Epidermal melanocyte (primary cell): ENCODE measurements at regions not wholly inside any gene's neighbourhood (a gene's known extent, or its start where the extent isn't known, plus 50 kb on each side); places are given as distances from the start of the nearest gene placed in this dataset.

Experiments used
- DNase-seq: peaks from one replicate; pipeline ENCODE4 v3.0.0; 2011; ENCODE audit warnings: low spot score; ENCODE audit not compliant: insufficient read length

GRCh38 chr12:77364400-77364799 lies 299.0 kb upstream of the E2F7 start:
- no peak for DNase-seq

DNA sequence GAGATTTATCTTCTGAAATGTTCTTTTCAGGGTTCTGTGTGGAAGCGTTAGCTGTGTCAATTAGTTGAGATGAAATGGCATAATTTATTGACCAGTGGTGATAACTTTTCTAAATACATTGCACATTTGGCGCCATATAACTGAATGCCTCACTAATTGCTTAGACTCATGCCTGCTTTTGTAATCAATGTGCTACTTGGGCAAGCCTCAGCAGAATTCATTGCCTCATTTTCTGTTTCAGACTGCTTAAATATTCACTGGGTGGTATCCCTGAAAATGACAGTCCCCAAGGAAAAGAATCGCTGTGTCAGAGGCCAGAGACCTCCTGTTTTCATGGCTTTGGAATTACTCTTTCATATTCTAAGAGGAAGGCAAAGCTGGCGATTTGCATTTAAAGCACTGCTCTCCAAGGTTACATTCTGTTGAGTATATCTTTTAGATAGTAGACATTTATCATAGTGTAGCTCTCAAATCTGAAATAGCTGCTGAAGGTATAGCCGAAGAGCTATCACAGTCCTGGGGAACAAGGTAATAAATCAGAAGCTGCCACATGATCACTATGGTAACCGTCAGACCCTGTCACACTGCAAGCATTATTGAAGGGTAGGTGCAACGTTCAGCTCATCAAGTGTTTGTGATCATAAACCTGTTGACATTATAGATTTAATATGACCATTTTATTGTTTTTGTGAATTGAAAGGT lies 297.3 kb upstream of the E2F7 start:
- DNase-seq = no peak

DNA sequence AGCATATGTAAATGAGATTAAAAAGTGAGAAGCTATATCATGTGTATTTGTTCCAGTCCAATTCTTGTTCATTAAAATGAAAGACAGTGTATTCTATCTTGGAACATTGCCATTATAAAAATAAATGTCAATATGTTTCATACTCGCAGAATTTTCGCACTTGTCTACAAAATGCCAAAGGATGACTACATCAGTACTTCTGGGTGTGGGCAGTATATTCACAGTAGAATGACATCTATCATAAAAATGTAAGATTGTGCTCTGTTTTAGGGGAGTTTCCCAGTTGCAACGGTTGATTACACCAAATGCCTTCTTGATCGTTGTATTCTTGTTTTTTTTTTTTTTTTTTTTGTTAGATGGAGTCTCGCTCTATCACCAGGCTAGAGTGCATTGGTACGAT lies 292.3 kb upstream of the E2F7 start:
- DNase-seq = no peak

DNA sequence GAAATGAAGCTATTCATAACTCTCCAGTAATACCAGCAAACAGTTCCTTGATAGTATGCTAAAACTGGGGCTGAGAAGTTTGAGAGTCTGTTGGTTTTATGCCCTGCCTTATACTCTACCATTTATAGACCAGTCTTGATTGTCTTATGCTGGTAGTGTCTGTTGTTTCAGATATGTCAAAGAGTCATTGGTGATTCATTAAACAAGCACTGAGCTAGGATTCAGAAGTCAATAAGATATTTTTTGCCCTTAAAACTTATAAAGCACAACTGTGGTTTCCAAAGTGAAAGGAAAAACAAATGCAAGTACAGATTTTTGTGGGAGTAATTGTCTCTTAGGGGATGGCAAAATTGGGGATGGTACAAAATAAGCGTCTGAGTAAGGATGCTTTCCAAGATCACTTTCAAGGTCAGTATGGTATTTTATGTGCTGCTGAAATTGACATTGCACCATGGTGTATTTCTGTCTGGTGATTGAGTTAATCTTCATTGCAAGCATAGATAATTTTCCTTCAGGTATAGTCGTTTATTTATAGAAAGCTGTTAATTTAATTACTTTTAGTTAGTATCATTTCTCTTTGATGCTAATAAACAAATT lies 289.5 kb upstream of the E2F7 start:
- no peak for DNase-seq

DNA sequence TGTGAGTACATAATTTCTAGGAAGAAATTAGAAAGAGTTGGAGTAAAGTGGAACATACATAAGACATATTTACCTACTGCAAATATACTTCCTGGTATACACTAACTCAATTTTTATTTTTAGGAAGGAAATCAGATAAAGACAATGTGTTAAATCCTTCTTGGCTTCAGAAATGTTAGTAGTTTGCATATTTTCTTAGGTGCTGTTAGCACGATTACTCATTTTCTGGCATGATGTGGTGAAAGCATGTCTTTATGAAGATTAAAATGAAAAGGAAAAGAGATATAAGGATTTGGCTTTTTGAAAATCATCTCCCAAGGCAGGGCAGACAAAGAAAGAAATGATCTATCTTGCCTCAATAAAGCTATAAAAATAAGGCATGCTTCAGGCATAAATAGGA lies 287.6 kb upstream of the E2F7 start:
- DNase-seq = no peak

GRCh38 chr12:77351860-77352259 lies 286.5 kb upstream of the E2F7 start:
- no peak for DNase-seq

DNA sequence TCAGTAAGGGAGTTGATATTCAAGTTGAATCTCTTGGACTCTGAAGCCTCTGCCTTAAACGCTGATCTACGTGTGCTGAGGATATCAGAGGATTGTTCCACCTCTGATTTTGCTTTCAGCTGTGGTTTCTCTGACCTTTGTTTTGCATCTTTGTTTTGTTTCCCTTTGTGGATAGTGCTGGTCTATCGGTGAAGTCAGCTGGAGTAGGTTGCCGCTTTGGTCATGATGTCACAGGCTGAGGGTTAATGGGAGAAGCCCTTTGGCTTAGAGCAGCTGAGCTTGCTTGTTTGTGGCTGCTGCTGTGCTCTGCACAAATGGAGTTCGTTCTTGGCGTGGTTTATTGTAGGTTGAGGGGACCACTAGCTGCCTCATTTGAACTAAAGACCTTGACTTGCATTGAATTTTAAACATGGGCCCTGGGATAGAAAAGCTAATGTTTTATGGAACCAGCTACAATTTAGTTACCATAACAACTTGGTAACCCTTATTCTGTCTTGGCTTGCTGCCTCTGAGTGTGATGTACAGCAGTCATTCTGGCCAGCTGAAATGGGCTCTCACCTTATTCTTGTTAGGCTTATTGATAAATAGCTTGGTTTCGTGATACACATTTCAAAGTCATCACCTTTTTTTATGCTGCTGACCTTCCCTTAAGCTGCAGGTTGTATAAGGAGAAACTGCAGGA lies 284.5 kb upstream of the E2F7 start:
- no peak for DNase-seq

GRCh38 chr12:77347017-77347416 lies 281.6 kb upstream of the E2F7 start:
- no peak for DNase-seq

DNA sequence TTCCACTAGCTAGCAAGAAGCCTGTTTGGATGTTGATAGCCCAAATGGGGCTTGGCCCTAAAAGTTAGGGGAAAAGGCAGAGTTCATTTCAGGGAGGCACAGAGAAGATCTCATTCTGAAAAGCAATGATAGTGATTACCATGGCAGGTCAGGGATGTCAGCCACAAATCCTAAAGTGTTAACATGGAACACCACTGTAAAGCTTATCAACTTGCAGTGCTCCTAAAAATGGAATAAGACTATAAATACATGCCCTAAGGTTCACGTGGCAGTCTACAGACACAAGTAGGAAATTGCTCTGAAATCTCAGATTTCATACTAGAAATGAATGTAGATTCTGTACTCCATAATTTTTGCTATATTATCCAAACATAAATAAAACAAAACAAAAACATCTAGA lies 280.0 kb upstream of the E2F7 start:
- no peak for DNase-seq

- no peak for DNase-seq
Measured at GRCh38 chr12:77344651-77345050, 279.3 kb upstream of the E2F7 start.

DNA sequence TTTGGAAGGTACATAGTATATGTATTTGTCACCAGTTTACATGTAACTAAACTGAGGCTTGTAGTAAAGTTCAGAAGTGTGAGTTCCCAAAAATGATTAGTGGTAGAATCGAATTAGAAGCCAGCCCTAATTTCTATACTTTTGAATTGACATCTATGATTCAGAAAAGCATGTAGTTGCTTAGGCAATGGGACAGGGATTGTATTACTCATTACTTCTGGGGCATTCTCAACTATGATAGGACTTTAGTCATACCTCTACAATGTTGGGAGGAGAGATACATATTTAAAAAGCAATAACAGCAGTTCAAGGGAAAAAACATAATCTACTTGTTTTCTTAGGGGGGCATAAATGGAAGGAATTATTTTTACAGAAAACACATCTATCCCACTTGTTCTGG lies 277.9 kb upstream of the E2F7 start:
- no peak for DNase-seq

DNA sequence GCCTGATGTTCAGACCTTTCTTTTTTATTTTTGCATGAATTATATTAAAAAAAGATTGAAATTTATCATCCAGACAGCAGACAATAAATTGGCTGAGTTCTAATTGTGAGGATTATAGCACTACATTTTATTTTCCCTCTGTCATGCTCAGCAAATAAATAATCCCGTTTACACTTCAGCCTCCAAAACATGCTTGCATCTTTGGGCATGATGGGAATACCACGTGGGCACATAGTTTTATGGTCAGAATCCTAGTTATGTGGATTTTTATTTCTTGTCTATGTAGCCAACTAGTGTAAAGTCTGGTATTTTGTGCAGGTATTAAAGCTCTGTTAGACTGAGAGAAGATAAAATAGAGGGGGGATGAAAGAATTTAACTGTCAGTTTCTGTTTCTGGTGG lies 276.9 kb upstream of the E2F7 start:
- DNase-seq = no peak

DNA sequence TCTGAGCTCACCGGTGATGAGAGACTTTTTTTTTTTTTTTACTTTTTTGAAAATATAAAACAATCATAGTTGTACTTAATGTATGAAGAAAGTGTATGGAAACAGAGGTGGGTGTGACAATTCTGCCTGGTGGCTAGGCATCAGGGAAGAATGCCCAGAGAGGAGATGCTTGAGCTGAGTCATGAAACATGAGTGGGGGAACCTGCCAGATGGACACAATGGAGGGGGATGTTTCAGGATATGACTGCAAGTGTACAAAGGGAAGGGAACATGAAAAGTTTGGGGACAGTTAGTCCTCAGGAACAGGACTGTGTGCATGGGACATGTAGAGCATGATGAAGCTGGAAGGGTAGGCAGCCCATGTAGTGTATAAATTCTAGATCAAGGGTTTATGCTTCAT lies 274.2 kb upstream of the E2F7 start:
- DNase-seq = no peak

- no peak for DNase-seq
Measured at GRCh38 chr12:77337362-77337761, 272.0 kb upstream of the E2F7 start.

DNA sequence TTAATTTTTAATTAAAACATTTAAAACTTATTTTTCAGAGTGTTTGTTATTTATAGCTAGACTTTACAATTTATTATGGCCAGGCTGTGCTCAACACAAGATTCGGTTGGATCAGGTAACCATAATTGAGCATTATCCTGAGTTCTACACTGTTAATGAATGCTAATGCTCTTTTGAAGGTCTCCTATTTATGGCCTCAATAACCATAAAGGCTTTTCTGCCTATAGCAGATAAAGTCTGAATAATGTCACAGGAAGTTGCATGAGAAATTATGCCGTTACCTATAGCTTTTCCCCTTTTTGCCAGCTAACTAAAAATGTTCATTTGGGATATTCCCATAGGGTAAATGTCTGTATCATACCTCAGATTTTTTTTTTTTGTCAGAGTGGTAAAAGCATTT lies 269.4 kb upstream of the E2F7 start:
- DNase-seq = no peak

GRCh38 chr12:77328326-77328725 lies 263.0 kb upstream of the E2F7 start:
- no peak for DNase-seq

DNA sequence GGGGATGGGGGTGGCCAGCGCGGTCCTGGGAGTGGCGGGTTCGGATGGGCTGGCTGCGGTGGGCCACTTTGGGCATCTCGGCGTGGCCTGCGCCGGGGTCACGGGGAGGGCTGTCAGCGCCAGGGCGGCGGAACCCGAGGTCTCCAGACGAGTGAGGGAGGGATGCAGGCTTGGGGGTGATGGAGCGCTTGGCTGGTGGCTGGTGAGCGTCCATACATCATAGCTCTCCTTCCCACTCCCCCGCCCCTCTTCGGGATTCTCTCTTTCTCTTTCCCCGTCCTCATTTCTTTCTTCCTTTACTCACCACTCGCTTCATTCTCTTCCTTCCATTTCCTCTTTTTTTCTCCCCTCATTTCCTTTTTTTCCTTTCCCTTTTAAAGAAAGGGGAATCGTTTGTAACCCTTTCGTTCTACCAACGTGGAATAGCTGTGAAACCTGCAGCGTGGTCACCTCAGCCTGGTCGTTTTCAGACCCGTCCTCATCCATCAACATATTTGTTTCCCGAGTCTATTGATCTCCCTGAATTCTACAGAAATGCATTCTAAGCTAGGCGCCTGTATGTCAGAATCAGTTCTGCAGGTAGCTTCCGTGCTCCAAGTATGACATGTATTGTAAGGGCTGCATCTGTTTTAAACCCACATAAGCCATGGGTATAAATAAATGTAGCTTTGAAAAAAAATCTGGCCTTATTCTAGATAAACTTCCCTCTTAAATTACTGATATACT lies 260.3 kb upstream of the E2F7 start:
- no peak for DNase-seq

DNA sequence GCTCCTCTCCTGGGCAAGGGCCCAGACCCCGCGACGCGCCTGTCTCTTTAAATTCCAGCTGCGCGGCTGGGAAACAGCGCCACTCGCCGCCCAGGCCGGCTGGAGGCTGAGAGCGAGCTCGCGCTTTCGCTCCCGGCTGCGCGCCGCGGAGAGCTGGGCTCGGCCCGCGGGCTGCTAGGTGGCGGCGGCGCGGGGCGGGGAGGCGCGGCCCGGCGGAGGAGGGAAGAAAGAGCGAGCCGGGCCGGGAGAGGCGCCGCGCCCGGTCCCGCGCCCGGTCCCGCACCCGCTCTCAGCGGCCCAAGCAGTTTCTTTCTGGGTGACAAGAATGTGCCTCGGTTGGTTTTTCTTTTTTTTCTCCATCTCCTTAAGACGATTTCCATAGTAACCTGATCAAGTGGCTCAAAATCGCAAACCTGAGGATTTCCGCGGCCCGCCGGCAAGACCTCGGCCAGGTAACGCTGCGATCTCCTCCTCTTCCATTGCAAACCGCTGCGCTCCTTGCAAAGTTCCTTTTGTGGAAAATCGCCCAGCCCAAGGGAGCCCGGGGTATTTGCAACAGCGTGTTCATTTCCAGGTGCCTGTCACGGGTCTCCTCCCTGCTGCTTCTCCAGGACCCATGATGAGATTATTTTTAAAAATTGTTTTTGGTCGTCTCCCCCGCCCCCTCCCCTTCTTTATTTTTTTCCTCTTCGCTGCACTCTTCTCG lies 259.5 kb upstream of the E2F7 start:
- peak; percentile 54 for DNase-seq

- no peak for DNase-seq
Measured at GRCh38 chr12:77324416-77324762, 259.0 kb upstream of the E2F7 start.

- no peak for DNase-seq
Measured at GRCh38 chr12:77323788-77324415, 258.5 kb upstream of the E2F7 start.

DNA sequence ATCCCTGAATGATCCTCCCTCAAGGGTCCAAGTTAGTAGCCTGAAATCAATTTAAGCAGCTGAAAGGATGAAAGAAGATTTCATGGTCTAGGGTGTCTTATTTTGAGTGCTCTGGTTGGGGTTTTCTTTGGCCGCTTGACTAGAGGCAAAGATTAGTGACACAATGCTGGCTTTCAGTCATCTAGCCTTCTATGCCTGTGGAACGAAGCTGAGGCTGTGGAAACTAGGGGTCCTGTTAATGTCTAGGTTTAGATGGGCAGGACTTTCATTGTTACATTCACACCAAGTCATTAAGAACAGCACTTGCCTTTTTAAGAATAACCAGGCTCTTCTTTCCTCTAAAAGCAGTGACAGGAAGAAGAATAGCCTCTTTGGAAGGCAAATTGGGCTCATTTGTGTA lies 253.8 kb upstream of the E2F7 start:
- no peak for DNase-seq
